ENCODE measurements at regions not wholly inside any gene's neighbourhood (a gene's known extent, or its start where the extent isn't known, plus 50 kb on each side); places are given as distances from the start of the nearest gene placed in this dataset.
"Not testable (repeated sequence)": the region's sequence is repeated elsewhere in the genome, so short reads cannot be mapped to it uniquely, and the experiment has no call there.

DNA sequence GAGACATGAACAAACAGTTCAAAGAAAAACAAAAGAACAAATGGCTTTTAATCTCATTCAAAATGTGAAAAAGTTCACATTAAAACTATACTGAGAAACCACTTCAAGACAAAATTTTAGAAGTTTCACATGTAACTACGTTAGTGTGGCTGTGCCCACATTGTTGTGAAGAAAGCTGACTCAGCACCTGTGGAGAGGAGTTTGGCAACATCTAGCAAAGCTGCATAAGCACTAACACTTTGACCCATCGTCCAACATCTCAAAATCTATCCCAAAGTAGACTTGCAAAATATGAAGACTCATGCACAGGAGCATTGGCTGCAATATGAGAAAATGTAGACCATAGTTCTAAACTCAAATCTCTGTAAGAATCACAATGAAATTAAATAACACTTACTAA, 87.4 kb downstream of the NAPG start:
- TF ChIP-seq, protein P1, sequence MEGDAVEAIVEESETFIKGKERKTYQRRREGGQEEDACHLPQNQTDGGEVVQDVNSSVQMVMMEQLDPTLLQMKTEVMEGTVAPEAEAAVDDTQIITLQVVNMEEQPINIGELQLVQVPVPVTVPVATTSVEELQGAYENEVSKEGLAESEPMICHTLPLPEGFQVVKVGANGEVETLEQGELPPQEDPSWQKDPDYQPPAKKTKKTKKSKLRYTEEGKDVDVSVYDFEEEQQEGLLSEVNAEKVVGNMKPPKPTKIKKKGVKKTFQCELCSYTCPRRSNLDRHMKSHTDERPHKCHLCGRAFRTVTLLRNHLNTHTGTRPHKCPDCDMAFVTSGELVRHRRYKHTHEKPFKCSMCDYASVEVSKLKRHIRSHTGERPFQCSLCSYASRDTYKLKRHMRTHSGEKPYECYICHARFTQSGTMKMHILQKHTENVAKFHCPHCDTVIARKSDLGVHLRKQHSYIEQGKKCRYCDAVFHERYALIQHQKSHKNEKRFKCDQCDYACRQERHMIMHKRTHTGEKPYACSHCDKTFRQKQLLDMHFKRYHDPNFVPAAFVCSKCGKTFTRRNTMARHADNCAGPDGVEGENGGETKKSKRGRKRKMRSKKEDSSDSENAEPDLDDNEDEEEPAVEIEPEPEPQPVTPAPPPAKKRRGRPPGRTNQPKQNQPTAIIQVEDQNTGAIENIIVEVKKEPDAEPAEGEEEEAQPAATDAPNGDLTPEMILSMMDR (conservative IDR thresholded peaks at IDR 0.05; ENCODE audit: low read depth, low read length), result not testable (repeated sequence)
- TF ChIP-seq EZH2 (IDR thresholded peaks at IDR 0.05; ENCODE audit: low read length, unreplicated experiment), result not testable (repeated sequence)
